DOHH2 (cell line): ENCODE measurements at regions not wholly inside any gene's neighbourhood (a gene's known extent, or its start where the extent isn't known, plus 50 kb on each side); places are given as distances from the start of the nearest gene placed in this dataset.

ENCODE experiments used
- CTCF ChIP-seq: fragments of 200-600 bp; sonication (generic); IDR thresholded peaks from one replicate; pipeline ENCODE4 v1.5.1; 2014; ENCODE audit warnings: antibody characterized with exemption, mild to moderate bottlenecking, low read depth, low read length; ENCODE audit not compliant: poor library complexity, severe bottlenecking
- EZH2phosphoT487 ChIP-seq: fragments of 200-600 bp; sonication (generic); IDR thresholded peaks from 2 replicates; pipeline ENCODE4 v1.6.1; 2017; ENCODE audit warnings: borderline replicate concordance, mild to moderate bottlenecking, antibody characterized with exemption, low read length, moderate library complexity, mixed read lengths

- TF ChIP-seq CTCF (no peak), EZH2phosphoT487 (no peak)
These were observed 60.1 kb upstream of the DAZL start for GRCh38 chr3:16665282-16665741.
